IPS-18a (cell line): ENCODE measurements at regions not wholly inside any gene's neighbourhood (a gene's known extent, or its start where the extent isn't known, plus 50 kb on each side); places are given as distances from the start of the nearest gene placed in this dataset.

ENCODE experiments used
- H3K27ac ChIP-seq: one replicate; pipeline ENCODE4 v1.5.1; 2013; ENCODE audit warnings: low read length
- H3K27me3 ChIP-seq: one replicate; pipeline ENCODE4 v1.6.1; 2013; ENCODE audit warnings: mild to moderate bottlenecking, low read length; ENCODE audit not compliant: control insufficient read depth, insufficient read depth
- H3K36me3 ChIP-seq: one replicate; pipeline ENCODE4 v1.6.1; 2013; ENCODE audit warnings: low read depth, low read length; ENCODE audit not compliant: control insufficient read depth
- H3K4me1 ChIP-seq: one replicate; pipeline ENCODE4 v1.6.1; 2013; ENCODE audit warnings: low read depth, low read length; ENCODE audit not compliant: control insufficient read depth
- H3K4me3 ChIP-seq: one replicate; pipeline ENCODE4 v1.5.1; 2013; ENCODE audit warnings: low read length
- H3K9ac ChIP-seq: one replicate; pipeline ENCODE4 v1.6.1; 2013; ENCODE audit warnings: mild to moderate bottlenecking, low read length, moderate library complexity
- H3K9me3 ChIP-seq: one replicate; pipeline ENCODE4 v1.6.1; 2013; ENCODE audit warnings: low read depth, low read length; ENCODE audit not compliant: control insufficient read depth

GRCh38 chr1:38624336-38625039 is 235.1 kb downstream of the RRAGC start:
- H3K4me1 ChIP-seq: peaks cover 7% of the 10 kb centered on the region
- H3K27ac ChIP-seq: no peak overlapping the region
- H3K27me3 ChIP-seq: peaks cover 3% of the 10 kb centered on the region
- no peak overlapping the region for H3K4me3 ChIP-seq
- H3K9ac ChIP-seq: no peak overlapping the region
- H3K36me3 ChIP-seq: no peaks in the 10 kb centered on the region
- H3K9me3 ChIP-seq: no peaks in the 10 kb centered on the region

GRCh38 chr1:38623529-38623928 is 236.0 kb downstream of the RRAGC start:
- no peaks in the 10 kb centered on the region for H3K9me3 ChIP-seq
- H3K4me1 ChIP-seq: peaks cover 7% of the 10 kb centered on the region
- H3K27me3 ChIP-seq: peaks cover 3% of the 10 kb centered on the region
- H3K36me3 ChIP-seq: no peaks in the 10 kb centered on the region
- H3K9ac ChIP-seq: no peak overlapping the region
- H3K27ac ChIP-seq: no peak overlapping the region
- no peak overlapping the region for H3K4me3 ChIP-seq

GRCh38 chr1:38622197-38622596 is 237.4 kb downstream of the RRAGC start:
- H3K9me3 ChIP-seq: no peaks in the 10 kb centered on the region
- H3K4me3 ChIP-seq: no peak overlapping the region

GRCh38 chr1:38616846-38617245 is 242.7 kb downstream of the RRAGC start:
- no peak overlapping the region for H3K27ac ChIP-seq
- no peak overlapping the region for H3K4me3 ChIP-seq
- H3K9me3 ChIP-seq: no peaks in the 10 kb centered on the region
- no peak overlapping the region for H3K9ac ChIP-seq
- no peaks in the 10 kb centered on the region for H3K36me3 ChIP-seq
- no peaks in the 10 kb centered on the region for H3K4me1 ChIP-seq
- no peaks in the 10 kb centered on the region for H3K27me3 ChIP-seq

More at GRCh38 chr1:38622197-38622596, 237.4 kb downstream of the RRAGC start:
- H3K36me3 ChIP-seq: no peaks in the 10 kb centered on the region
- peaks cover 3% of the 10 kb centered on the region for H3K27me3 ChIP-seq
- no peak overlapping the region for H3K9ac ChIP-seq
- H3K27ac ChIP-seq: no peak overlapping the region
- H3K4me1 ChIP-seq: peaks cover 7% of the 10 kb centered on the region

GRCh38 chr1:38615680-38616079 is 243.9 kb downstream of the RRAGC start:
- H3K27ac ChIP-seq: no peak overlapping the region
- H3K27me3 ChIP-seq: no peaks in the 10 kb centered on the region
- H3K4me3 ChIP-seq: no peak overlapping the region

GRCh38 chr1:38614861-38615260 is 244.7 kb downstream of the RRAGC start:
- Histone ChIP-seq H3K4me3 (no peak overlapping the region), H3K27me3 (no peaks in the 10 kb centered on the region), H3K9ac (no peak overlapping the region), H3K9me3 (no peaks in the 10 kb centered on the region), H3K4me1 (no peaks in the 10 kb centered on the region), H3K27ac (no peak overlapping the region), H3K36me3 (no peaks in the 10 kb centered on the region)

More at GRCh38 chr1:38615680-38616079, 243.9 kb downstream of the RRAGC start:
- Histone ChIP-seq H3K36me3 (no peaks in the 10 kb centered on the region), H3K9me3 (no peaks in the 10 kb centered on the region), H3K4me1 (no peaks in the 10 kb centered on the region), H3K9ac (no peak overlapping the region)

GRCh38 chr1:38613996-38614395 is 245.6 kb downstream of the RRAGC start:
- Histone ChIP-seq H3K4me1 (no peaks in the 10 kb centered on the region), H3K9ac (no peak overlapping the region), H3K36me3 (no peaks in the 10 kb centered on the region), H3K27me3 (no peaks in the 10 kb centered on the region), H3K27ac (no peak overlapping the region), H3K4me3 (no peak overlapping the region), H3K9me3 (no peaks in the 10 kb centered on the region)

- H3K27ac ChIP-seq: no peak overlapping the region
- H3K27me3 ChIP-seq: peaks cover 2% of the 10 kb centered on the region
- H3K9me3 ChIP-seq: no peaks in the 10 kb centered on the region
- H3K36me3 ChIP-seq: no peaks in the 10 kb centered on the region
- H3K9ac ChIP-seq: no peak overlapping the region
- no peak overlapping the region for H3K4me3 ChIP-seq
- H3K4me1 ChIP-seq: peaks cover 7% of the 10 kb centered on the region
Observed at GRCh38 chr1:38612951-38613350, 246.6 kb downstream of the RRAGC start.

GRCh38 chr1:38611664-38612211 is 247.8 kb downstream of the RRAGC start:
- Histone ChIP-seq H3K9me3 (no peaks in the 10 kb centered on the region), H3K36me3 (no peaks in the 10 kb centered on the region), H3K27ac (no peak overlapping the region), H3K27me3 (peaks cover 14% of the 10 kb centered on the region), H3K9ac (no peak overlapping the region), H3K4me3 (no peak overlapping the region), H3K4me1 (peaks cover 10% of the 10 kb centered on the region)

- Histone ChIP-seq H3K9ac (no peak overlapping the region), H3K36me3 (no peaks in the 10 kb centered on the region), H3K27me3 (peaks cover 14% of the 10 kb centered on the region), H3K4me3 (no peak overlapping the region), H3K9me3 (no peaks in the 10 kb centered on the region), H3K4me1 (peaks cover 10% of the 10 kb centered on the region), H3K27ac (no peak overlapping the region)
Observed at GRCh38 chr1:38609166-38610025, 250.2 kb downstream of the RRAGC start.

- no peaks in the 10 kb centered on the region for H3K36me3 ChIP-seq
- peaks cover 14% of the 10 kb centered on the region for H3K27me3 ChIP-seq
- peaks cover 10% of the 10 kb centered on the region for H3K4me1 ChIP-seq
- H3K9ac ChIP-seq: no peak overlapping the region
- no peak overlapping the region for H3K27ac ChIP-seq
- no peak overlapping the region for H3K4me3 ChIP-seq
- H3K9me3 ChIP-seq: no peaks in the 10 kb centered on the region
Observed at GRCh38 chr1:38608202-38608864, 251.2 kb downstream of the RRAGC start.
